ENCODE measurements at regions not wholly inside any gene's neighbourhood (a gene's known extent, or its start where the extent isn't known, plus 50 kb on each side); places are given as distances from the start of the nearest gene placed in this dataset.

- TF ChIP-seq CTCF (IDR thresholded peaks at IDR 0.05) (no peak), POLR2A (IDR thresholded peaks at IDR 0.05) (no peak), POLR2AphosphoS5 (IDR thresholded peaks at IDR 0.05) (no peak)
Observed at GRCh38 chr6:21337263-21337662, 256.3 kb upstream of the SOX4 start.
